ENCODE measurements at regions not wholly inside any gene's neighbourhood (a gene's known extent, or its start where the extent isn't known, plus 50 kb on each side); places are given as distances from the start of the nearest gene placed in this dataset.

- DNase-seq (no peak), ATAC-seq (ENCODE audit: low read depth) (no peak)
- Mint-ChIP-seq H3K27ac (no peak overlapping the region), H3K36me3 (ENCODE audit: low read depth) (no peaks in the 10 kb centered on the region), H3K4me1 (no peaks in the 10 kb centered on the region), H3K9me3 (no peaks in the 10 kb centered on the region), H3K4me3 (no peak overlapping the region), H3K27me3 (no peaks in the 10 kb centered on the region)
- intact Hi-C loops (cut with micrococcal nuclease): no loop called here
- no peak for TF ChIP-seq CTCF (IDR thresholded peaks at IDR 0.05)
- CTCF ChIA-PET: no interaction called here
- POLR2A ChIA-PET: no interaction called here
These were observed 655.3 kb upstream of the FAM98A start for GRCh38 chr2:34254272-34254878.

- DNase-seq: no peak
- Mint-ChIP-seq H3K4me3 (no peak overlapping the region), H3K9me3 (no peaks in the 10 kb centered on the region), H3K36me3 (ENCODE audit: low read depth) (no peaks in the 10 kb centered on the region), H3K4me1 (no peaks in the 10 kb centered on the region), H3K27me3 (no peaks in the 10 kb centered on the region), H3K27ac (no peak overlapping the region)
- intact Hi-C loops (cut with micrococcal nuclease): no loop called here
- no peak for ATAC-seq (ENCODE audit: low read depth)
- CTCF ChIA-PET: no interaction called here
- TF ChIP-seq CTCF (IDR thresholded peaks at IDR 0.05): no peak
- POLR2A ChIA-PET: no interaction called here
These were observed 653.0 kb upstream of the FAM98A start for GRCh38 chr2:34252111-34252510.

GRCh38 chr2:34251578-34251977 lies 652.5 kb upstream of the FAM98A start:
- Mint-ChIP-seq H3K9me3 (no peaks in the 10 kb centered on the region), H3K27me3 (no peaks in the 10 kb centered on the region), H3K27ac (no peak overlapping the region), H3K36me3 (ENCODE audit: low read depth) (no peaks in the 10 kb centered on the region), H3K4me3 (no peak overlapping the region), H3K4me1 (no peaks in the 10 kb centered on the region)
- ChIA-PET POLR2A (no interaction called here), CTCF (no interaction called here)
- DNase-seq (no peak), ATAC-seq (ENCODE audit: low read depth) (no peak)
- TF ChIP-seq CTCF (IDR thresholded peaks at IDR 0.05): no peak
- intact Hi-C loops (cut with micrococcal nuclease): no loop called here

GRCh38 chr2:34244195-34244594 lies 645.1 kb upstream of the FAM98A start:
- no peak overlapping the region for H3K4me3 Mint-ChIP-seq
- no peak for TF ChIP-seq CTCF (IDR thresholded peaks at IDR 0.05)
- no peak overlapping the region for H3K27ac Mint-ChIP-seq
- DNase-seq: no peak
- H3K4me1 Mint-ChIP-seq: no peaks in the 10 kb centered on the region
- ChIA-PET CTCF (no interaction called here), POLR2A (no interaction called here)
- no peaks in the 10 kb centered on the region for H3K36me3 Mint-ChIP-seq (ENCODE audit: low read depth)
- H3K9me3 Mint-ChIP-seq: no peaks in the 10 kb centered on the region
- no peaks in the 10 kb centered on the region for H3K27me3 Mint-ChIP-seq
- ATAC-seq (ENCODE audit: low read depth): no peak
- intact Hi-C loops (cut with micrococcal nuclease): no loop called here

- Mint-ChIP-seq H3K4me3 (no peak overlapping the region), H3K27me3 (no peaks in the 10 kb centered on the region), H3K4me1 (no peaks in the 10 kb centered on the region), H3K36me3 (ENCODE audit: low read depth) (no peaks in the 10 kb centered on the region), H3K9me3 (peaks cover 5% of the 10 kb centered on the region), H3K27ac (no peak overlapping the region)
- DNase-seq (no peak), ATAC-seq (ENCODE audit: low read depth) (no peak)
- CTCF ChIA-PET: no interaction called here
- POLR2A ChIA-PET: no interaction called here
- TF ChIP-seq CTCF (IDR thresholded peaks at IDR 0.05): no peak
- intact Hi-C loops (cut with micrococcal nuclease): no loop called here
These were observed 643.6 kb upstream of the FAM98A start for GRCh38 chr2:34242763-34243123.

Measured in activated B cell treated with CpG ODN at 0.5 μM for 24 hours (primary cell).